ENCODE measurements at regions not wholly inside any gene's neighbourhood (a gene's known extent, or its start where the extent isn't known, plus 50 kb on each side); places are given as distances from the start of the nearest gene placed in this dataset.

DNA sequence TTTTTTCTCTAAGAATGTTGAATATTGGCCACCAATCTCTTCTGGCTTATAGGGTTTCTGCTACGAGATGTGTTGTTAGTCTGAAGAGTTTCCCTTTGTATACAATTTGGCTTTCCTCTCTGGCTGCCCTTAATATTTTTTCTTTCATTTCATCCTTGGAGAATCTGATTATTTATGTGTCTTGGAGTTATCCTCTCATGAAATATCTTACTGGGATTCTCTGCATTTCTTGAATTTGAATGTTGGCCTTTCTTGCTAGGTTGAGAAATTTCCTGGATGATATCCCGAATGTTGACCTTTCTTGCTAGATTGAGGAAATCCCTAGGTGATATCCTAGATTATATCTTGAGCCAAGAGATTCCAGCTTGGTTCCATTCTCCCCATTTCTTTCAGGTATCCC lies 125.6 kb downstream of the SLC5A7 start:
- no peak overlapping the region for H3K4me3 ChIP-seq (replicated peaks in 1 of 2; ENCODE audit: low read depth in 2 of 2, low read length in 2 of 2)
- TF ChIP-seq, protein P1, sequence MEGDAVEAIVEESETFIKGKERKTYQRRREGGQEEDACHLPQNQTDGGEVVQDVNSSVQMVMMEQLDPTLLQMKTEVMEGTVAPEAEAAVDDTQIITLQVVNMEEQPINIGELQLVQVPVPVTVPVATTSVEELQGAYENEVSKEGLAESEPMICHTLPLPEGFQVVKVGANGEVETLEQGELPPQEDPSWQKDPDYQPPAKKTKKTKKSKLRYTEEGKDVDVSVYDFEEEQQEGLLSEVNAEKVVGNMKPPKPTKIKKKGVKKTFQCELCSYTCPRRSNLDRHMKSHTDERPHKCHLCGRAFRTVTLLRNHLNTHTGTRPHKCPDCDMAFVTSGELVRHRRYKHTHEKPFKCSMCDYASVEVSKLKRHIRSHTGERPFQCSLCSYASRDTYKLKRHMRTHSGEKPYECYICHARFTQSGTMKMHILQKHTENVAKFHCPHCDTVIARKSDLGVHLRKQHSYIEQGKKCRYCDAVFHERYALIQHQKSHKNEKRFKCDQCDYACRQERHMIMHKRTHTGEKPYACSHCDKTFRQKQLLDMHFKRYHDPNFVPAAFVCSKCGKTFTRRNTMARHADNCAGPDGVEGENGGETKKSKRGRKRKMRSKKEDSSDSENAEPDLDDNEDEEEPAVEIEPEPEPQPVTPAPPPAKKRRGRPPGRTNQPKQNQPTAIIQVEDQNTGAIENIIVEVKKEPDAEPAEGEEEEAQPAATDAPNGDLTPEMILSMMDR (IDR thresholded peaks at IDR 0.05; ENCODE audit: low read depth, low read length): no peak
- no peak for DNase-seq (ENCODE audit: low read depth in 2 of 2)

DNA sequence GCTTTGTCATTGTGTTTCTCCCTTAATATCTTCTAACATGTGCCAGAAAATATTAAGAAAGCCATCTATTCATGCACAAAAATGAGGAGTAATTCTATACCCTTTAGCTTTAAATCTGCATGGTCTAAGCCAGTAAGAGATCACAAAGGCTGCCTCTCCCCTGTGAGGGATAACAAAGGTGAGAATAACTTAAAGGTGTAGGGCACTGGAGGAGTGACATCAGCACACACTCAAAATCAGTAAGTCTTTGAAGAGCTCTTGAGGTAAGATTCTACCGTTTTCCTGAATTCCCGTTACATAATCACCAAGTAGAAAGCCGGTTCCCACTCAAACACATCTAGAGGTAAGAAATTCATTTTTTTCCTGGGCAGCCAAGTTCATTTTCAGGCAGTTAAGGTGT lies 123.9 kb upstream of the SULT1C3 start:
- no peak for DNase-seq (ENCODE audit: low read depth in 2 of 2)
- no peak overlapping the region for H3K4me3 ChIP-seq (replicated peaks in 1 of 2; ENCODE audit: low read depth in 2 of 2, low read length in 2 of 2)
- TF ChIP-seq, protein P1 (IDR thresholded peaks at IDR 0.05; ENCODE audit: low read depth, low read length): no peak

DNA sequence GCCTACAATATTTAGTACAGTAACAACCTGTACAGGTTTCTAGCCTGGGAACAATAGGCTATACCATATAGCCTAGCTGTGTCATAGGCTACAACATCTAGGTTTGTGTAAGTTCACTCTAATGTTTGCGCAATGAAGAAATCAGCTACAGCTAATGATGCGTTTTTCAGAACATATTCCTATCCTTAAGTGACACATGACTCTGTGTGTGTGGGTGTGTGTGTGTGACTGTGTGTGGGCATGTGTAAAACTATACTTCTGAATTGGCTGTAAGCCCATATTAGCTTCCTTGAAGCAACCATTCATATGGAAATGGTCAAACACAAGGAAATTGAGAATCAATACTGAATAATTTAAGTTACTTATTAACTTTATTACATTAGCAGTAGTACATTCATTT lies 120.8 kb upstream of the SULT1C3 start:
- TF ChIP-seq, protein P1 (IDR thresholded peaks at IDR 0.05; ENCODE audit: low read depth, low read length): no peak
- H3K4me3 ChIP-seq (replicated peaks in 1 of 2; ENCODE audit: low read depth in 2 of 2, low read length in 2 of 2): no peak overlapping the region
- DNase-seq (ENCODE audit: low read depth in 2 of 2): no peak

DNA sequence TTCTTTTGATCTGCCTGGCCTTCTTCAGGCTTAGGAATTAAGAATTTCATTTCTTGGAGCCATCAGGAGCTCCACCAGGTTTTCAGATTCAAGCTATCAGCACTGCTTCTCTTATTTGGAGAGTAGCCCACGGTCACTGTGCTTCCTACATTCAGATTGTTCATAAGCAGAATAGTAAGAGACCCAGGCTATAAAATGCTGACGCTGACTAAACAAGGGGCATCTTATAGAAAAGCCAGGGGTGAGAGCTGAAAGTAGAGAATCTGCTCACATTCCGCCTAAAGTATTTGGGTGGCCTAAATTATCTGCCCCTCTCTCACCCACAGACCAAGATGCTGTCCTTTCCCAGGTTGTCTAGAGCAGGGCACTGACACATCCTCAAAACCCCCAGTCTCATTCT lies 120.3 kb upstream of the SULT1C3 start:
- TF ChIP-seq, protein P1 (IDR thresholded peaks at IDR 0.05; ENCODE audit: low read depth, low read length): no peak
- no peak for DNase-seq (ENCODE audit: low read depth in 2 of 2)

DNA sequence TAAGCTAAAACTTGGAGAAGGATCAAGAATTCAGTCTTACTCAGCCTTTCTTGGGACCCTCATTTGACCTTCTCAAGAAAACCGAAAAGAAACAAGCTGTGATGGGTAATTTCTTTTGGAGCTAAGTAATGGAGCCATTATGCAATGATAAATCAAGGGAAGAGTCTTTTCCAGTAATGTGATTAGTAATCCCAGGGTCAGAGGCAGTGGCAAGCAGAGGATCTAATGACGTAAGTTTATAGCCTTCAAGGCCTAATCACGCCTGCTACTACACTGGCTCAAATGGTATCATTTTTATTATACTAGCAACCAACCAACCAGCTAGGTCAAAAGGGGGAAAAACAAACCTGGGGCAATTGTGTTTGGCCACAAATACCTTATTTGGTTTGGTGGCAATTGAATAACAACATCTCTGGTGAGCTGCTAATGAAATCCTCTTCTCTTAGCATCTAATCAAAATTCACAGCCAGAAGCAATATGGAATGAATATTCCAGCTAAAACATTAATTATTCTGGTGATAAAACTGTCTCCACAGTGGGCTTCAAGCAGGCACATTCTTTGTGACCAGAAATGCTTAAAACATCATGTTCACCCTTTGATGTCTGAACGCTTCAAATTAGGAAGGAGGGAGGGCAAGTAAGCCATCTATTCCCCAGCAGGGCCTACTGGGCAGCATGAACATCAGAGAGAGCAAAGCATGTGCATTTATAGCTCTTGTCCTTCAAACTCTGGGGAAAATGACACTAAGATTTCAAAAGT lies 114.9 kb upstream of the SULT1C3 start:
- no peak for DNase-seq (ENCODE audit: low read depth in 2 of 2)
- H3K4me3 ChIP-seq (replicated peaks in 1 of 2; ENCODE audit: low read depth in 2 of 2, low read length in 2 of 2): no peak overlapping the region
- TF ChIP-seq, protein P1 (IDR thresholded peaks at IDR 0.05; ENCODE audit: low read depth, low read length): no peak

More for the DNA sequence above, 120.3 kb upstream of the SULT1C3 start:
- H3K4me3 ChIP-seq (replicated peaks in 1 of 2; ENCODE audit: low read depth in 2 of 2, low read length in 2 of 2): no peak overlapping the region

DNA sequence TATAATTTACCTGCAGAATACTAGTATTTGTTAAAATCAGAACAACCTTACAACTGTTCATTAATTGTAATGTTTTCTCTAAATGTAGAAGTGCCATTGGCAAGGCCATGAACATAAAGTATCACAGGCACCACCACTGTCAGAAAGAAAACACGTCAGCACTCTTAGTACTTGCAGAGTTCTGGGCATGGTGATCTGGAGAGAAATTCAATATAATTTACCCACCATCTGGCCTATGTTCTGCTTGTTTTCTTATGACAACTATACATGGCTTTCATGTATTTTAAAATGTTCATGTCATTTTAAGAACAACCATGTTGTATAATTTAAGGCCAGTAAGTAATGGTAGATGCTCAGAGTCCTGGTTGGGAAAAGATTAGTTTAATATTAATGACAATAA lies 114.2 kb upstream of the SULT1C3 start:
- TF ChIP-seq, protein P1 (IDR thresholded peaks at IDR 0.05; ENCODE audit: low read depth, low read length): no peak
- DNase-seq (ENCODE audit: low read depth in 2 of 2): no peak
- H3K4me3 ChIP-seq (replicated peaks in 1 of 2; ENCODE audit: low read depth in 2 of 2, low read length in 2 of 2): no peak overlapping the region

DNA sequence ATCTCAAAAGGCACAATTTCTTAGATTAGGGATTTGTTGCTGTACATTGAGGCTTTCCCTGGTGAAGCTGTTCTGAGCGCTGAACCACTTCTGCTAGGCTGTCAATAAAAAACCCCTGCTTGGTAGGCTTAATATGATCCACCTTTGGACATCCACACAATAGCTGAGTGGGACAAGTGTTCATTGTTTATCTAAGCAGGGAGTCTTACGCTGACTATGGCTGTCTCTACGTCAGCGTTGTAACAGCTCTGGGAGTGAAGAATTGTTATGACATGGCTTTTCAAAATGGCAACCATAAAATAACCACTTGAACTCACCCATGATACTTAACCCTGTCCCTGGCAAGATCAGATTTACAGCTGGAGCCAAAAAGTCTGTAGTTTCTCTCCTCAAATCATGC lies 111.5 kb upstream of the SULT1C3 start:
- DNase-seq (ENCODE audit: low read depth in 2 of 2): no peak
- TF ChIP-seq, protein P1 (IDR thresholded peaks at IDR 0.05; ENCODE audit: low read depth, low read length): no peak
- no peak overlapping the region for H3K4me3 ChIP-seq (replicated peaks in 1 of 2; ENCODE audit: low read depth in 2 of 2, low read length in 2 of 2)
